ENCODE measurements at regions not wholly inside any gene's neighbourhood (a gene's known extent, or its start where the extent isn't known, plus 50 kb on each side); places are given as distances from the start of the nearest gene placed in this dataset.

- TF ChIP-seq EGR1 (IDR thresholded peaks at IDR 0.05), result no peak
Observed at GRCh38 chr6:85300581-85300980, 149.3 kb upstream of the NT5E start.

GRCh38 chr6:85298553-85298952, 151.3 kb upstream of the NT5E start:
- TF ChIP-seq REST (IDR thresholded peaks at IDR 0.05; ENCODE audit: low read depth) (no peak), EGR1 (IDR thresholded peaks at IDR 0.05) (no peak), CEBPB (IDR thresholded peaks at IDR 0.05) (no peak), TCF12 (IDR thresholded peaks at IDR 0.05; ENCODE audit: low read depth) (no peak), FOXM1 (IDR thresholded peaks at IDR 0.05; ENCODE audit: borderline replicate concordance, low read depth) (no peak), EP300 (IDR thresholded peaks at IDR 0.05; ENCODE audit: borderline replicate concordance) (no peak), ZBTB7A (IDR thresholded peaks at IDR 0.05; ENCODE audit: low read depth) (no peak), RAD21 (IDR thresholded peaks at IDR 0.05; ENCODE audit: low read depth) (no peak), TEAD4 (IDR thresholded peaks at IDR 0.05) (no peak), CREB1 (IDR thresholded peaks at IDR 0.05; ENCODE audit: low read depth) (no peak), USF1 (IDR thresholded peaks at IDR 0.05) (no peak), MAX (IDR thresholded peaks at IDR 0.05) (no peak), NFIC (IDR thresholded peaks at IDR 0.05) (no peak), TAF1 (IDR thresholded peaks at IDR 0.05; ENCODE audit: low read depth) (no peak), YY1 (IDR thresholded peaks at IDR 0.05; ENCODE audit: low read depth) (no peak)

GRCh38 chr6:85291326-85291725, 158.6 kb upstream of the NT5E start:
- TF ChIP-seq CREB1 (IDR thresholded peaks at IDR 0.05; ENCODE audit: low read depth) (no peak), REST (IDR thresholded peaks at IDR 0.05; ENCODE audit: low read depth) (no peak), ZBTB7A (IDR thresholded peaks at IDR 0.05; ENCODE audit: low read depth) (no peak), TAF1 (IDR thresholded peaks at IDR 0.05; ENCODE audit: low read depth) (no peak), EP300 (IDR thresholded peaks at IDR 0.05; ENCODE audit: borderline replicate concordance) (no peak), USF1 (IDR thresholded peaks at IDR 0.05) (no peak)

- TF ChIP-seq REST (IDR thresholded peaks at IDR 0.05; ENCODE audit: low read depth), result no peak
- TF ChIP-seq CREB1 (IDR thresholded peaks at IDR 0.05; ENCODE audit: low read depth), result no peak
- no peak for TF ChIP-seq NFIC (IDR thresholded peaks at IDR 0.05)
- TF ChIP-seq YY1 (IDR thresholded peaks at IDR 0.05; ENCODE audit: low read depth), result no peak
- TF ChIP-seq USF1 (IDR thresholded peaks at IDR 0.05), result no peak
- TF ChIP-seq TAF1 (IDR thresholded peaks at IDR 0.05; ENCODE audit: low read depth), result no peak
- no peak for TF ChIP-seq RAD21 (IDR thresholded peaks at IDR 0.05; ENCODE audit: low read depth)
Observed at GRCh38 chr6:85287654-85288053, 162.2 kb upstream of the NT5E start.

GRCh38 chr6:85287158-85287557, 162.7 kb upstream of the NT5E start:
- TF ChIP-seq USF1 (IDR thresholded peaks at IDR 0.05) (no peak), YY1 (IDR thresholded peaks at IDR 0.05; ENCODE audit: low read depth) (no peak), TEAD4 (IDR thresholded peaks at IDR 0.05) (no peak), FOXM1 (IDR thresholded peaks at IDR 0.05; ENCODE audit: borderline replicate concordance, low read depth) (no peak), RAD21 (IDR thresholded peaks at IDR 0.05; ENCODE audit: low read depth) (no peak)

All from Ishikawa (cell line).